ENCODE measurements at regions not wholly inside any gene's neighbourhood (a gene's known extent, or its start where the extent isn't known, plus 50 kb on each side); places are given as distances from the start of the nearest gene placed in this dataset.

DNA sequence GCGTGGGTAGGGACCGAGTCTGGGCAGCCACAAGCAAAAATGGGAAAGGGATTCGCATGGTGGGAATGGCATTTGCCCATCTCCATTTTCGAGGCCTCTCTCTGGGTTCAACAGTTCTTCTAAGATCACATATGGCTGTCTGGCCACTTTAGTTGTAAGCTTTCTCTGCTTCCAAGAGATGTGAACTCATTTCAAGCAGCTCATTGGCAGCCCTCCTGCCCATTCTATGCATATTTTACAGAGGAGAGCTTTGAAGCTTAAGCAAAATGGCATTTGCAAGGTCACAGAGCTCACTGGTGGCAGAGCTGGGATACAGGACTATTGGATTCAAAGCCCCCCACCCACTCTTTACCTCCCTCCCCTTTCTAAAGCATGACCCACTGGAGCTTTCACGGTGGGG, 93.7 kb downstream of the HHIPL2 start:
- H3K36me3 ChIP-seq (ENCODE audit: control insufficient read depth in 1 of 2, insufficient read depth in 2 of 2, low read length in 2 of 2), result no peaks in the 10 kb centered on the region
- no peak overlapping the region for H2BK5ac ChIP-seq (ENCODE audit: low read depth, low read length, poor library complexity)
- peaks cover 8% of the 10 kb centered on the region for H3K9me3 ChIP-seq (ENCODE audit: insufficient read depth, low read depth, low read length)
- no peak overlapping the region for H2AFZ ChIP-seq (ENCODE audit: insufficient read depth, low read length, poor library complexity)
- no peak overlapping the region for H3K4me2 ChIP-seq (ENCODE audit: low read length)
- DNase-seq, result no peak
- H3K4me1 ChIP-seq (ENCODE audit: control insufficient read depth in 1 of 2, insufficient read depth in 2 of 2, low read length in 2 of 2), result no peaks in the 10 kb centered on the region
- no CpG with 5 or more reads among the region's 5 CpGs for WGBS (ENCODE audit: extremely low coverage, insufficient coverage, insufficient read length)
- H3K23ac ChIP-seq (ENCODE audit: low read length), result no peak overlapping the region
- H3K27ac ChIP-seq (ENCODE audit: low read depth, low read length), result no peak overlapping the region
- no peak overlapping the region for H2AK5ac ChIP-seq (ENCODE audit: low read length)
- no peak overlapping the region for H3K9ac ChIP-seq (ENCODE audit: low read length)
- H4K8ac ChIP-seq (ENCODE audit: low read depth, low read length), result no peak overlapping the region
- no peak overlapping the region for H2BK120ac ChIP-seq (ENCODE audit: insufficient read depth, low read length, poor library complexity)
- H2BK12ac ChIP-seq (ENCODE audit: low read length), result no peak overlapping the region
- no peak overlapping the region for H4K12ac ChIP-seq (ENCODE audit: low read depth, low read length)
- no peaks in the 10 kb centered on the region for H3K79me1 ChIP-seq (ENCODE audit: low read length)
- no peak overlapping the region for H3K4ac ChIP-seq (ENCODE audit: low read depth, low read length)
- H3K79me2 ChIP-seq (ENCODE audit: control insufficient read depth, insufficient read depth, low read length, poor library complexity), result no peaks in the 10 kb centered on the region
- no peak overlapping the region for H3K18ac ChIP-seq (ENCODE audit: low read length)
- no peak overlapping the region for H3K4me3 ChIP-seq (ENCODE audit: low read depth, low read length)
- no peak overlapping the region for H4K91ac ChIP-seq (ENCODE audit: low read depth, low read length)
- no peaks in the 10 kb centered on the region for H3K27me3 ChIP-seq (ENCODE audit: insufficient read depth, low read length)
- no peak overlapping the region for H3K14ac ChIP-seq (ENCODE audit: low read length)

DNA sequence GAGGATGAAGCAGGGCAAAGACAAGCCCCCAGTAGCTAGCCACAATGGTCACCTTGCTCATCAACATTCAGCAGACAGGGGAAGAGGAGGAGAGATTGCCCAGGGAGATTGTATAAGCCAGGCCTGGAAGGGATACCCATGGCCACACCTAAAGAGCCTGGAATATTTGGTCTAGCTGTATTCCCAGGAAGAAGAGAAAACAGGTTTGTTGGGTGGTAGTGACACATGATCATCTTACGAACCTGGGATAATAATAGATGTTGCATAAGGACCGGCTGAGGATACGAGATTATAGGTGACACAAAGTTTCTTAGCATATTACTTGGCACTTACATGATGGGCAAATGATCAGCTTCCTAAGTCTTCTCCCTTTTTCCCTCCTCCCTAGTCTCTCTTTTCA, 95.9 kb downstream of the HHIPL2 start:
- Histone ChIP-seq H2AK5ac (ENCODE audit: low read length) (no peak overlapping the region), H3K79me1 (ENCODE audit: low read length) (no peaks in the 10 kb centered on the region), H3K27me3 (ENCODE audit: insufficient read depth, low read length) (no peaks in the 10 kb centered on the region), H3K4me3 (ENCODE audit: low read depth, low read length) (no peak overlapping the region), H3K4me1 (ENCODE audit: control insufficient read depth in 1 of 2, insufficient read depth in 2 of 2, low read length in 2 of 2) (no peaks in the 10 kb centered on the region), H3K79me2 (ENCODE audit: control insufficient read depth, insufficient read depth, low read length, poor library complexity) (no peaks in the 10 kb centered on the region), H2AFZ (ENCODE audit: insufficient read depth, low read length, poor library complexity) (no peak overlapping the region), H3K9me3 (ENCODE audit: insufficient read depth, low read depth, low read length) (peaks cover 3% of the 10 kb centered on the region), H3K27ac (ENCODE audit: low read depth, low read length) (no peak overlapping the region), H4K12ac (ENCODE audit: low read depth, low read length) (no peak overlapping the region), H3K9ac (ENCODE audit: low read length) (no peak overlapping the region), H3K14ac (ENCODE audit: low read length) (no peak overlapping the region), H4K8ac (ENCODE audit: low read depth, low read length) (no peak overlapping the region), H2BK5ac (ENCODE audit: low read depth, low read length, poor library complexity) (no peak overlapping the region), H3K23ac (ENCODE audit: low read length) (no peak overlapping the region), H3K4ac (ENCODE audit: low read depth, low read length) (no peak overlapping the region), H3K18ac (ENCODE audit: low read length) (no peak overlapping the region), H2BK12ac (ENCODE audit: low read length) (no peak overlapping the region), H4K91ac (ENCODE audit: low read depth, low read length) (no peak overlapping the region), H3K36me3 (ENCODE audit: control insufficient read depth in 1 of 2, insufficient read depth in 2 of 2, low read length in 2 of 2) (no peaks in the 10 kb centered on the region), H3K4me2 (ENCODE audit: low read length) (no peak overlapping the region), H2BK120ac (ENCODE audit: insufficient read depth, low read length, poor library complexity) (no peak overlapping the region)
- no CpG with 5 or more reads among the region's 3 CpGs for WGBS (ENCODE audit: extremely low coverage, insufficient coverage, insufficient read length)
- DNase-seq, result peak in 1 of 2 donors; percentile 7

DNA sequence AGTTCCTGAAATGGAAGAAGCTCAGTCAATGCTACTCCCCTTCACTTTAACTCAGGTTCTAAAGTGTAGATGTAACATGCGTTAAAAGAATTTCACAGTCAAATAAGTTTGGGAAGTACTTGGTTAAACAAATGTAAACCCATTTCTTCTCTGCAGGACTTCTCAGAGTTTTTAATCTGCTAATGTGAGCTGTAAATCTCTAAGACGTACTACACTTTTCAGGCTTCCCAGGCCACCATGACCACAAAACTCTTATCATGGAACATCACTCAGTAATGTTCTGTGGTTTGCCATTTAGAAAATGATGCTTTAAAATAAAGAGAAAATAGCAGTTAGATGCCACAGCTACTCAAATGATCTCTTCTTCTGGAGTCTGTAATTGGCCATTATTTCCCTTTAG, 104.3 kb downstream of the HHIPL2 start:
- H3K23ac ChIP-seq (ENCODE audit: low read length), result no peak overlapping the region
- no peak overlapping the region for H4K12ac ChIP-seq (ENCODE audit: low read depth, low read length)
- no peak overlapping the region for H2AFZ ChIP-seq (ENCODE audit: insufficient read depth, low read length, poor library complexity)
- no peak overlapping the region for H4K91ac ChIP-seq (ENCODE audit: low read depth, low read length)
- H2BK120ac ChIP-seq (ENCODE audit: insufficient read depth, low read length, poor library complexity), result no peak overlapping the region
- no peak overlapping the region for H3K4me3 ChIP-seq (ENCODE audit: low read depth, low read length)
- no peaks in the 10 kb centered on the region for H3K79me2 ChIP-seq (ENCODE audit: control insufficient read depth, insufficient read depth, low read length, poor library complexity)
- no peak overlapping the region for H2AK5ac ChIP-seq (ENCODE audit: low read length)
- no peaks in the 10 kb centered on the region for H3K4me1 ChIP-seq (ENCODE audit: control insufficient read depth in 1 of 2, insufficient read depth in 2 of 2, low read length in 2 of 2)
- H2BK5ac ChIP-seq (ENCODE audit: low read depth, low read length, poor library complexity), result no peak overlapping the region
- no peaks in the 10 kb centered on the region for H3K9me3 ChIP-seq (ENCODE audit: insufficient read depth, low read depth, low read length)
- no peak overlapping the region for H3K9ac ChIP-seq (ENCODE audit: low read length)
- H2BK12ac ChIP-seq (ENCODE audit: low read length), result no peak overlapping the region
- no peak overlapping the region for H3K4me2 ChIP-seq (ENCODE audit: low read length)
- H3K36me3 ChIP-seq (ENCODE audit: control insufficient read depth in 1 of 2, insufficient read depth in 2 of 2, low read length in 2 of 2), result no peaks in the 10 kb centered on the region
- H4K8ac ChIP-seq (ENCODE audit: low read depth, low read length), result no peak overlapping the region
- no peaks in the 10 kb centered on the region for H3K27me3 ChIP-seq (ENCODE audit: insufficient read depth, low read length)
- WGBS (ENCODE audit: extremely low coverage, insufficient coverage, insufficient read length), result no CpG with 5 or more reads among the region's 2 CpGs
- no peaks in the 10 kb centered on the region for H3K79me1 ChIP-seq (ENCODE audit: low read length)
- H3K27ac ChIP-seq (ENCODE audit: low read depth, low read length), result no peak overlapping the region
- no peak overlapping the region for H3K18ac ChIP-seq (ENCODE audit: low read length)
- no peak overlapping the region for H3K4ac ChIP-seq (ENCODE audit: low read depth, low read length)
- DNase-seq, result no peak
- no peak overlapping the region for H3K14ac ChIP-seq (ENCODE audit: low read length)

DNA sequence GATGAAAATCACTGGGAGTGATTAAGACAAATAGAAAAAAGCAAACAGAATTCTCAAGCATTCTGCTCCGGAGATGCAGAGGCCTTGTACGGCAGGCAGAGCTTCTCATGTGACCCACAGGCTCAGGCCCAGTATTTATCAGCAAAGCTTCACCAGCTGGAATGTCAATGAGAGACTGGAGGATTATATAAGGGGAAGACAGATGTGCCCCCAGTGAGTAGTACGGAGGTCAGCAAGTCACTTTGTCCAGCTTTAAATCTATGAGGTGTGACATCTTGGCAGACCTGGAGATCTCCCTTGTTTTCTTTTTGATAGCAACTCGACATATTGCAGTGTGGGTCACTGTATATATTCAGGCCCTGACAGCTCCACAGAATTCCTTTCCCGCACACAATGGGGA, 106.8 kb downstream of the HHIPL2 start:
- Histone ChIP-seq H3K27ac (ENCODE audit: low read depth, low read length) (no peak overlapping the region), H2AFZ (ENCODE audit: insufficient read depth, low read length, poor library complexity) (no peak overlapping the region), H2BK5ac (ENCODE audit: low read depth, low read length, poor library complexity) (no peak overlapping the region), H3K4me2 (ENCODE audit: low read length) (no peak overlapping the region), H3K4me1 (ENCODE audit: control insufficient read depth in 1 of 2, insufficient read depth in 2 of 2, low read length in 2 of 2) (no peaks in the 10 kb centered on the region), H4K8ac (ENCODE audit: low read depth, low read length) (no peak overlapping the region), H2AK5ac (ENCODE audit: low read length) (no peak overlapping the region), H2BK120ac (ENCODE audit: insufficient read depth, low read length, poor library complexity) (no peak overlapping the region), H3K27me3 (ENCODE audit: insufficient read depth, low read length) (no peaks in the 10 kb centered on the region), H3K23ac (ENCODE audit: low read length) (no peak overlapping the region), H3K9ac (ENCODE audit: low read length) (no peak overlapping the region), H4K12ac (ENCODE audit: low read depth, low read length) (no peak overlapping the region), H2BK12ac (ENCODE audit: low read length) (no peak overlapping the region), H3K79me2 (ENCODE audit: control insufficient read depth, insufficient read depth, low read length, poor library complexity) (no peaks in the 10 kb centered on the region), H3K36me3 (ENCODE audit: control insufficient read depth in 1 of 2, insufficient read depth in 2 of 2, low read length in 2 of 2) (no peaks in the 10 kb centered on the region), H3K79me1 (ENCODE audit: low read length) (no peaks in the 10 kb centered on the region), H3K9me3 (ENCODE audit: insufficient read depth, low read depth, low read length) (no peaks in the 10 kb centered on the region), H4K91ac (ENCODE audit: low read depth, low read length) (no peak overlapping the region), H3K14ac (ENCODE audit: low read length) (no peak overlapping the region), H3K18ac (ENCODE audit: low read length) (no peak overlapping the region), H3K4me3 (ENCODE audit: low read depth, low read length) (no peak overlapping the region), H3K4ac (ENCODE audit: low read depth, low read length) (no peak overlapping the region)
- WGBS (ENCODE audit: extremely low coverage, insufficient coverage, insufficient read length), result no CpG with 5 or more reads among the region's 5 CpGs
- no peak for DNase-seq
